H1 (cell line): ENCODE measurements at regions not wholly inside any gene's neighbourhood (a gene's known extent, or its start where the extent isn't known, plus 50 kb on each side); places are given as distances from the start of the nearest gene placed in this dataset.

ENCODE experiments used
- CTCF ChIA-PET: fragments of 300-600 bp; sonication (Branson Sonifier 250); formaldehyde crosslinking; loops from one replicate; lab custom pipeline; 2021; ENCODE audit not compliant: partially characterized antibody; lab: Charles Lee
- POLR2A ChIA-PET: fragments of 300-600 bp; sonication (Branson Sonifier 250); formaldehyde crosslinking; loops from one replicate; lab custom pipeline; 2021; ENCODE audit warnings: inconsistent platforms; ENCODE audit not compliant: partially characterized antibody; lab: Charles Lee
- DNase-seq, 2 experiments: peaks; one replicate each; pipeline versions ENCODE4 v3.0.0 to v3.0.0-alpha.2; 2010 to 2022; ENCODE audit warnings: low spot score in 2 of 2, low read depth in 1 of 2, mixed read lengths in 1 of 2
- FAIRE-seq: peaks from 2 replicates; lab custom pipeline; 2011; peaks lifted over from hg19 to GRCh38; lab: Jason Lieb, UNC
- H2AFZ ChIP-seq: 2 replicates; pipeline ENCODE4 v1.8.1; 2012; ENCODE audit warnings: low read length, inconsistent platforms
- H2AK5ac ChIP-seq: 2 replicates; pipeline ENCODE4 v1.6.1; 2013; ENCODE audit warnings: low read depth, low read length
- H2BK120ac ChIP-seq: replicated peaks from 2 replicates; pipeline ENCODE3; 2013; ENCODE audit warnings: low read depth, low read length, inconsistent platforms
- H2BK12ac ChIP-seq: 2 replicates; pipeline ENCODE4 v1.6.1; 2013; ENCODE audit warnings: low read depth, low read length
- H2BK15ac ChIP-seq: 2 replicates; pipeline ENCODE4 v1.6.1; 2013; ENCODE audit warnings: low read length
- H2BK20ac ChIP-seq: 2 replicates; pipeline ENCODE4 v1.6.1; 2013; ENCODE audit warnings: low read length
- H2BK5ac ChIP-seq: 2 replicates; pipeline ENCODE4 v1.6.1; 2013; ENCODE audit warnings: low read depth, low read length
- H3K14ac ChIP-seq: 2 replicates; pipeline ENCODE4 v1.6.1; 2013; ENCODE audit warnings: inconsistent platforms; ENCODE audit not compliant: insufficient read length
- H3K18ac ChIP-seq: 2 replicates; pipeline ENCODE4 v1.6.1; 2013; ENCODE audit warnings: low read length; ENCODE audit errors: extremely low read depth
- H3K23ac ChIP-seq: 2 replicates; pipeline ENCODE4 v1.6.1; 2013; ENCODE audit warnings: inconsistent platforms; ENCODE audit not compliant: insufficient read length
- H3K23me2 ChIP-seq: 2 replicates; pipeline ENCODE4 v1.6.1; 2013; ENCODE audit warnings: low read depth, low read length
- H3K27ac ChIP-seq: 2 replicates; pipeline ENCODE4 v1.6.1; 2011; ENCODE audit warnings: low read depth, low read length, inconsistent platforms
- H3K27me3 ChIP-seq, 4 experiments: replicated peaks in 1 of 4; 1 replicate in 1 of 4; 2 replicates in 3 of 4; pipeline versions ENCODE4 v1.6.1 to v1.8.1; 2011 to 2013; ENCODE audit warnings: low read length in 3 of 4, mild to moderate bottlenecking in 3 of 4, inconsistent platforms in 2 of 4, mixed read lengths in 2 of 4, moderate library complexity in 1 of 4; ENCODE audit not compliant: control insufficient read depth in 3 of 4, insufficient read depth in 3 of 4; ENCODE audit errors: extremely low read depth in 1 of 4
- H3K36me3 ChIP-seq, 4 experiments: 2 replicates each; pipeline versions ENCODE4 v1.6.1 to v1.8.1; 2011 to 2013; ENCODE audit warnings: mild to moderate bottlenecking in 4 of 4, low read length in 3 of 4, moderate library complexity in 2 of 4, control low read depth in 1 of 4, inconsistent platforms in 1 of 4; ENCODE audit not compliant: insufficient read depth in 4 of 4, control insufficient read depth in 2 of 4
- H3K4ac ChIP-seq: replicated peaks from 2 replicates; pipeline ENCODE3; 2013; ENCODE audit warnings: low read length, low read depth, mixed read lengths, inconsistent platforms; ENCODE audit not compliant: insufficient read length
- H3K4me1 ChIP-seq, 4 experiments: replicated peaks in 1 of 4; 1 replicate in 1 of 4; 2 replicates in 3 of 4; pipeline versions ENCODE4 v1.6.1 to v1.8.1; 2011 to 2013; ENCODE audit warnings: low read length in 3 of 4, inconsistent platforms in 2 of 4, mixed read lengths in 1 of 4; ENCODE audit not compliant: insufficient read depth in 4 of 4, control insufficient read depth in 3 of 4
- H3K4me2 ChIP-seq, 2 experiments: 2 replicates each; pipeline versions ENCODE4 v1.6.1 to v1.8.1; 2011 to 2013; ENCODE audit warnings: low read depth in 2 of 2, low read length in 2 of 2, control low read depth in 1 of 2, inconsistent platforms in 1 of 2, mild to moderate bottlenecking in 1 of 2; ENCODE audit not compliant: insufficient read depth in 1 of 2
- H3K4me3 ChIP-seq, 4 experiments: fragments of 200-600, 300-600 bp in 1 of 4; sonication (generic), shearing (Covaris generic), sonication (Bioruptor Twin) in 1 of 4; 2 replicates each; pipeline versions ENCODE4 v1.5.1 to v1.8.1; 2011 to 2016; ENCODE audit warnings: low read length in 4 of 4, low read depth in 3 of 4, control low read depth in 2 of 4, inconsistent platforms in 2 of 4, mild to moderate bottlenecking in 2 of 4, mixed read lengths in 1 of 4, moderate library complexity in 1 of 4; ENCODE audit not compliant: insufficient read depth in 2 of 4; ENCODE audit errors: extremely low read depth in 1 of 4
- H3K56ac ChIP-seq: replicated peaks from 2 replicates; pipeline ENCODE3; 2013; ENCODE audit warnings: low read depth, mild to moderate bottlenecking, mixed read lengths, low read length, inconsistent platforms; ENCODE audit not compliant: insufficient read length
- H3K79me1 ChIP-seq: 2 replicates; pipeline ENCODE4 v1.6.1; 2013; ENCODE audit warnings: low read depth, low read length, control low read depth
- H3K79me2 ChIP-seq, 2 experiments: 2 replicates each; pipeline versions ENCODE4 v1.6.1 to v1.8.1; 2012 to 2013; ENCODE audit warnings: low read length in 2 of 2, mild to moderate bottlenecking in 2 of 2, inconsistent platforms in 1 of 2; ENCODE audit not compliant: insufficient read depth in 2 of 2, control insufficient read depth in 1 of 2
- H3K9ac ChIP-seq, 4 experiments: replicated peaks in 1 of 4; 1 replicate in 1 of 4; 2 replicates in 3 of 4; pipeline versions ENCODE4 v1.6.1 to v1.8.1; 2011 to 2013; ENCODE audit warnings: low read depth in 3 of 4, low read length in 3 of 4, control low read depth in 2 of 4, mild to moderate bottlenecking in 2 of 4, moderate library complexity in 2 of 4, inconsistent platforms in 1 of 4; ENCODE audit errors: extremely low read depth in 1 of 4
- H3K9me3 ChIP-seq, 2 experiments: 2 replicates each; pipeline versions ENCODE4 v1.6.1 to v1.8.1; 2012 to 2013; ENCODE audit warnings: mild to moderate bottlenecking in 2 of 2, moderate library complexity in 2 of 2, control low read depth in 1 of 2, inconsistent platforms in 1 of 2, low read depth in 1 of 2, low read length in 1 of 2, mixed read lengths in 1 of 2; ENCODE audit not compliant: insufficient read depth in 2 of 2
- H4K20me1 ChIP-seq, 2 experiments: replicated peaks in 1 of 2; 2 replicates each; pipeline versions ENCODE3 to v1.8.1; 2011 to 2013; ENCODE audit warnings: inconsistent platforms in 2 of 2, low read length in 2 of 2, mild to moderate bottlenecking in 1 of 2; ENCODE audit not compliant: insufficient read depth in 2 of 2, control insufficient read depth in 1 of 2
- H4K5ac ChIP-seq: 2 replicates; pipeline ENCODE4 v1.6.1; 2013; ENCODE audit warnings: low read length, low read depth, mixed read lengths, inconsistent platforms; ENCODE audit not compliant: insufficient read length
- H4K8ac ChIP-seq: 2 replicates; pipeline ENCODE4 v1.8.0; 2013; ENCODE audit warnings: mild to moderate bottlenecking, moderate library complexity, low read length, inconsistent platforms; ENCODE audit not compliant: insufficient read depth; ENCODE audit errors: extremely low read depth
- H4K91ac ChIP-seq: replicated peaks from 2 replicates; pipeline ENCODE3; 2013; ENCODE audit warnings: low read length, mixed read lengths, inconsistent platforms; ENCODE audit not compliant: insufficient read length
- ASH2L ChIP-seq: fragments of 200-600, 300-600 bp; sonication (generic); IDR thresholded peaks from one replicate; pipeline ENCODE4 v1.7.1; 2017; ENCODE audit warnings: low read length
- CREB1 ChIP-seq: IDR thresholded peaks from 2 replicates; pipeline ENCODE4 v1.6.1; 2012; ENCODE audit warnings: inconsistent platforms
- GTF2F1 ChIP-seq: IDR thresholded peaks from 2 replicates; pipeline ENCODE4 v1.6.1; 2012; ENCODE audit warnings: low read depth, low read length, improper control_type of control experiment, borderline replicate concordance
- JUND ChIP-seq: IDR thresholded peaks from 2 replicates; pipeline ENCODE4 v1.6.1; 2011; ENCODE audit warnings: mild to moderate bottlenecking, improper control_type of control experiment, low read length
- KDM4A ChIP-seq: IDR thresholded peaks from one replicate; pipeline ENCODE4 v1.7.1; 2012; ENCODE audit warnings: low read depth, mild to moderate bottlenecking, moderate library complexity, low read length, inconsistent platforms; ENCODE audit not compliant: severe bottlenecking
- MAFK ChIP-seq: IDR thresholded peaks from 2 replicates; pipeline ENCODE4 v1.6.1; 2012; ENCODE audit warnings: low read depth, mild to moderate bottlenecking, improper control_type of control experiment, low read length
- NANOG ChIP-seq: IDR thresholded peaks from 2 replicates; pipeline ENCODE4 v1.6.1; 2011; ENCODE audit warnings: low read length, low read depth, mild to moderate bottlenecking, inconsistent platforms; ENCODE audit not compliant: insufficient read depth, poor library complexity, severe bottlenecking
- NRF1 ChIP-seq: IDR thresholded peaks from 2 replicates; pipeline ENCODE4 v1.6.1; 2011; ENCODE audit warnings: mild to moderate bottlenecking, low read depth, low read length, improper control_type of control experiment
- RAD21 ChIP-seq, 2 experiments: IDR thresholded peaks in 1 of 2; conservative IDR thresholded peaks in 1 of 2; 2 replicates each; pipeline ENCODE4 v1.6.1; 2011; ENCODE audit warnings: low read depth in 2 of 2, low read length in 2 of 2, improper control_type of control experiment in 1 of 2, inconsistent platforms in 1 of 2, mild to moderate bottlenecking in 1 of 2, moderate library complexity in 1 of 2
- SIRT6 ChIP-seq: IDR thresholded peaks from one replicate; pipeline ENCODE4 v1.7.1; 2012; ENCODE audit warnings: low read length, inconsistent platforms
- TEAD4 ChIP-seq: IDR thresholded peaks from 2 replicates; pipeline ENCODE4 v1.6.1; 2012; ENCODE audit warnings: low read depth, low read length, inconsistent platforms, mixed read lengths
- WGBS, 2 experiments: shearing (Covaris generic) in 1 of 2; methylation state at CpG; one replicate each; pipeline versions ENCODE4 v1.1.6 to v1.1.7; 2013 to 2015; ENCODE audit warnings: low lambda C conversion rate in 2 of 2, mixed read lengths in 2 of 2, inconsistent platforms in 1 of 2, low coverage in 1 of 2, missing lambda C conversion rate in 1 of 2; ENCODE audit not compliant: insufficient replicate concordance in 2 of 2, insufficient coverage in 1 of 2, insufficient read length in 1 of 2; ENCODE audit errors: extremely low coverage in 1 of 2, missing lambda C conversion rate in 1 of 2; 5-methylcytosine and 5-hydroxymethylcytosine counted together

DNA sequence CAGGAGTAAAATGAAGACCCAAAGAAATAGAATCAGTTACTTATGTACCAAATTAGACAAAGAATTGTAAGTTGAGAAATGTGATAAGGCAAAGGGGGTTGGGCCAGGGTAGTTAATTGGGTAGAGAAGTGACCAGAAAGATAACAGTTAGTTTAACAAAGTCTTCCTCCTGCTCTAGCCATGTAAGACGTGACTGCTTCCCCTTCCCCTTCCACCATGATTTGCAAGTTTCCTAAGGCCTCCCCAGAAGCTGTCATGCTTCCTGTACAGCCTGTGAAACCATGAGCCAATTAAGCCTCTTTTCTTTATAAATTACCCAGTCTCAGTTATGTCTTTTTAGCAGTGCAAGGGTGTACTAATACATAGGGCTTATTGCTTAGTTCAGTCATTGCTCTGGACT lies 142.0 kb upstream of the PDE4B start:
- CTCF ChIA-PET: interaction anchor here (0.9 kb wide), 1 partner anchor 183 kb away, joined by 3 read pairs; no protein-coding TSS in a partner anchor
- no peak overlapping the region for H2BK5ac ChIP-seq
- H4K8ac ChIP-seq: no peak overlapping the region
- 93% methylated on average over 1 of the region's 1 CpG; no CpG with 5 or more reads in 1 of the 2 experiments for WGBS, 2 experiments
- H3K9me3 ChIP-seq: 0 out of 4 replicates have a peak, but pooled peaks cover 0 to 7% of the 10 kb centered on the region in 2 experiments
- H3K4me2 ChIP-seq: no peak overlapping the region
- H3K23me2 ChIP-seq: no peaks in the 10 kb centered on the region
- FAIRE-seq (no peak), DNase-seq (no peak)
- H4K91ac ChIP-seq: no peak overlapping the region
- no peak overlapping the region for H3K4ac ChIP-seq
- no peaks in the 10 kb centered on the region for H3K36me3 ChIP-seq
- H3K4me3 ChIP-seq: no peak overlapping the region
- no peaks in the 10 kb centered on the region for H3K27me3 ChIP-seq
- no peak overlapping the region for H2AFZ ChIP-seq
- H2BK120ac ChIP-seq: no peak overlapping the region
- no peak overlapping the region for H2BK12ac ChIP-seq
- no peak overlapping the region for H3K18ac ChIP-seq
- no peak for TF ChIP-seq NRF1
- TF ChIP-seq CREB1: no peak
- no peak for TF ChIP-seq NANOG
- no peak for TF ChIP-seq ASH2L
- TF ChIP-seq JUND: no peak
- no peak for TF ChIP-seq GTF2F1
- TF ChIP-seq MAFK: no peak
- TF ChIP-seq TEAD4: no peak
- TF ChIP-seq KDM4A: no peak
- no peak for TF ChIP-seq RAD21 (IDR thresholded peaks at IDR 0.05 in 1 of 2, conservative IDR thresholded peaks at IDR 0.05 in 1 of 2; ENCODE audit: low read depth in 2 of 2, low read length in 2 of 2)
- no peak for TF ChIP-seq SIRT6
- H2BK20ac ChIP-seq: no peak overlapping the region
- POLR2A ChIA-PET: no interaction called here
- H3K4me1 ChIP-seq: no peaks in the 10 kb centered on the region
- H3K14ac ChIP-seq: no peak overlapping the region
- H3K79me2 ChIP-seq: no peaks in the 10 kb centered on the region
- H3K79me1 ChIP-seq: no peaks in the 10 kb centered on the region
- no peak overlapping the region for H4K5ac ChIP-seq
- no peak overlapping the region for H2AK5ac ChIP-seq
- H3K56ac ChIP-seq: no peak overlapping the region
- no peak overlapping the region for H2BK15ac ChIP-seq
- H3K9ac ChIP-seq: no peak overlapping the region
- H3K27ac ChIP-seq: no peak overlapping the region
- H3K23ac ChIP-seq: no peak overlapping the region
- H4K20me1 ChIP-seq: no peaks in the 10 kb centered on the region
